Endothelial cell of umbilical vein (primary cell): ENCODE measurements at regions not wholly inside any gene's neighbourhood (a gene's known extent, or its start where the extent isn't known, plus 50 kb on each side); places are given as distances from the start of the nearest gene placed in this dataset.

Experiments used
- CTCF ChIP-seq, 2 donors: IDR thresholded peaks; 1 replicate in 1 of 2; 2 replicates in 1 of 2; pipeline ENCODE4 v1.5.1; 2011; ENCODE audit warnings: low read length in 2 of 2, mild to moderate bottlenecking in 2 of 2, moderate library complexity in 2 of 2, control low read depth in 1 of 2, inconsistent platforms in 1 of 2, low read depth in 1 of 2; ENCODE audit not compliant: insufficient read depth in 1 of 2; ENCODE audit errors: extremely low read depth in 1 of 2
- FOS ChIP-seq: IDR thresholded peaks from 2 replicates; pipeline ENCODE4 v1.6.1; 2011; ENCODE audit warnings: mild to moderate bottlenecking, low read length, moderate library complexity, borderline replicate concordance; ENCODE audit not compliant: insufficient read depth
- JUN ChIP-seq: IDR thresholded peaks from 2 replicates; pipeline ENCODE4 v1.6.1; 2011; ENCODE audit warnings: borderline replicate concordance, low read depth; ENCODE audit not compliant: insufficient read length, insufficient read depth
- MAX ChIP-seq: IDR thresholded peaks from 2 replicates; pipeline ENCODE4 v1.6.1; 2011; ENCODE audit not compliant: insufficient read depth, insufficient read length
- MYC ChIP-seq: IDR thresholded peaks from one replicate; pipeline ENCODE4 v1.6.1; 2011; ENCODE audit warnings: mild to moderate bottlenecking, low read depth, low read length
- POLR2A ChIP-seq: IDR thresholded peaks from 2 replicates; pipeline ENCODE4 v1.6.1; 2012; ENCODE audit warnings: low read depth, mild to moderate bottlenecking, control low read depth, low read length
- POLR2AphosphoS5 ChIP-seq: IDR thresholded peaks from 2 replicates; pipeline ENCODE4 v1.6.1; 2012; ENCODE audit warnings: low read depth, mild to moderate bottlenecking, control low read depth, low read length, moderate library complexity; ENCODE audit not compliant: insufficient read depth

GRCh38 chr4:33073811-33074210 is 2353.6 kb downstream of the PCDH7 start:
- TF ChIP-seq CTCF (IDR thresholded peaks at IDR 0.05; ENCODE audit: extremely low read depth in 1 of 2, insufficient read depth in 1 of 2, low read depth in 1 of 2, low read length in 2 of 2) (no peak), POLR2A (no peak), POLR2AphosphoS5 (no peak), FOS (no peak), JUN (no peak), MAX (no peak), MYC (no peak)
